ENCODE measurements at regions not wholly inside any gene's neighbourhood (a gene's known extent, or its start where the extent isn't known, plus 50 kb on each side); places are given as distances from the start of the nearest gene placed in this dataset.

DNA sequence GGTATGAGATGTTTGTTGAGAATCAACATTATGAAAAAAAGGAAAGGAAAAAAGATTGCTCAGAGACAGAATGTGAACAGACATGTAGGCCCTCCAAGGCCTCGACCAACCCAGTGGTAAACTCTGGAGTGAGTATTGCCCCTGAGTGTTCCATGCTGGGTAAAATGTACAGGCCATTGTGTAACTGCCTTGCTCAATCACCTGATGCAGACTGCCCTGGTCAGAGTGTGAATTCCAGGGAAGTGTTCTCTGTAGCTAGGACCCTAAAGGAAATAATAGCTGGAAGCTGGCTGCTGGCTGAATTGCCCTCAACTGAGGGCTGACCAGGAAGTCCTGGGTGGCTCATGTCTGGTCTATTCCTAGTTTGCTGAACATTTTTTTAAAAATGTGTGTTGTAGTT, 1081.4 kb upstream of the LRFN5 start:
- Histone ChIP-seq H3K9me3 (ENCODE audit: control insufficient read depth in 2 of 2, insufficient read depth in 1 of 2, low read depth in 1 of 2, low read length in 1 of 2) (no peaks in the 10 kb centered on the region), H3K4me1 (ENCODE audit: control insufficient read depth in 3 of 3, insufficient read depth in 2 of 3, low read depth in 1 of 3, low read length in 2 of 3) (no peaks in the 10 kb centered on the region), H3K27me3 (ENCODE audit: control insufficient read depth in 3 of 3, insufficient read depth in 3 of 3, low read length in 3 of 3) (no peaks in the 10 kb centered on the region), H3K4me3 (ENCODE audit: low read depth in 1 of 3, low read length in 3 of 3) (no peak overlapping the region), H3K27ac (ENCODE audit: low read depth in 1 of 3, low read length in 2 of 3) (no peak overlapping the region), H3K36me3 (ENCODE audit: control insufficient read depth in 3 of 3, insufficient read depth in 2 of 3, low read depth in 1 of 3, low read length in 3 of 3) (no peaks in the 10 kb centered on the region)
- FAIRE-seq = no peak
- no peak for DNase-seq
- 42 to 59% (median 56%) methylated on average over 1 of the region's 1 CpG for WGBS, 3 donors

DNA sequence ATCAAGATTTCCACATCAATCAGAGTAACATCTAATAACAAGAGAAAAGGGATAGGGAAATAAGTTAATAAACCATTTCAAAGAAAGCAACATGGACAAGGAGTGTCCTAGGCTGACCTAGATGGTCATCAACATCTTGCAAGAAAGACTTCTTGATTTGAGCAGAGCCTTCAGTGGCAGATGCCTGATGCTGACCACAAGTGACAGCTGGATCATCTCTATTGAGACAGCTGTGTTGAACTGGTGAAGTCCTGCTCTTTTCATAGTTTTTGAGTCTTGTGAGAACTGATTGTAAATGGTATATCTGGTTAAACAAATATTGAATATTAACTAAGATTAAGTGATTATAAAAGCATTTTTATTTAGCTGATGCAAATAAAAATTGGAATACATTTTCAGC, 1083.6 kb upstream of the LRFN5 start:
- no peaks in the 10 kb centered on the region for H3K36me3 ChIP-seq (ENCODE audit: control insufficient read depth in 3 of 3, insufficient read depth in 2 of 3, low read depth in 1 of 3, low read length in 3 of 3)
- no peaks in the 10 kb centered on the region for H3K4me1 ChIP-seq (ENCODE audit: control insufficient read depth in 3 of 3, insufficient read depth in 2 of 3, low read depth in 1 of 3, low read length in 2 of 3)
- FAIRE-seq (no peak), DNase-seq (no peak)
- H3K4me3 ChIP-seq (ENCODE audit: low read depth in 1 of 3, low read length in 3 of 3) = no peak overlapping the region
- no peaks in the 10 kb centered on the region for H3K9me3 ChIP-seq (ENCODE audit: control insufficient read depth in 2 of 2, insufficient read depth in 1 of 2, low read depth in 1 of 2, low read length in 1 of 2)
- H3K27me3 ChIP-seq (ENCODE audit: control insufficient read depth in 3 of 3, insufficient read depth in 3 of 3, low read length in 3 of 3) = no peaks in the 10 kb centered on the region
- no peak overlapping the region for H3K27ac ChIP-seq (ENCODE audit: low read depth in 1 of 3, low read length in 2 of 3)

DNA sequence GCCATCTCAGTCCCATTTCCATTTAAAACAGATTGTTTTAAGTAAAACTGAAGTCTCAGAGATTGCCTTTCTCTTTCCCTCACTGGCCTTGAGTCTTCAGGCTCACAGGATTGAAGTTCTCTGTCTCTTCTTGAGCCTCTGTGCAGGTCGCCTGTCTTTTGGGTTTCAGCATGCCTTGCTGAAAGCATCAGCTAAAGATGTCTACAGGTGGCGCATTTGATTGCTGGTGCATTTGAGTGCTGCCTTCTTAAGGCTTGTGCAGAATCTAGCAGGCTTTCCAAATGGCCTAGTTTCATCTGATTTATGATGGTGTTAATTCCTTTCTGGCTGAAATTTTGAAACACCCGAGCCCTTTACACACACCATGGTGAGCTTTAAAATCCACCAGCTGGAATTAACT, 1062.2 kb upstream of the FBXO33 start:
- 61 to 77% (median 70%) methylated on average over 3 of the region's 3 CpGs for WGBS, 3 donors
- H3K27me3 ChIP-seq (ENCODE audit: control insufficient read depth in 3 of 3, insufficient read depth in 3 of 3, low read length in 3 of 3) = no peaks in the 10 kb centered on the region
- no peak for DNase-seq

DNA sequence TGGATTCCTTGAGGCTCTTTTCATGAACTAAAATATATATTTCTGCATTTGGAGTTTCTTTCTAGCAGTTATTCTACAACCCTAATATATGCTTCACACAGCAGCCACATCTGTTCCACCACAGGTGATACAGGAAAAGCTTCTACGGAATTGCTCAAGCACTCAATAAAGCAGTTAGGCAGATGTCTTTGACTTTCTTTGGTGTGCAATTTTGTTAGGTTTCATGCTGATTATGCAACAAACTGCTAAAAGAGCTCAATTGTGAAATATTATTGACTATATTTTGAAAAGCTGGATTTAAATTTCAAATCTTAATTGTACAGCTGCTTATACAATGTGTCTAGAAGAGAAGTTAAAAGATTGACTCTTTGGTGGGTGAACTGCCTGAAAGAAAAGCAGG, 1055.6 kb upstream of the FBXO33 start:
- H3K27ac ChIP-seq (ENCODE audit: low read depth in 1 of 3, low read length in 2 of 3) = no peak overlapping the region
- H3K27me3 ChIP-seq (ENCODE audit: control insufficient read depth in 3 of 3, insufficient read depth in 3 of 3, low read length in 3 of 3) = no peaks in the 10 kb centered on the region
- H3K4me3 ChIP-seq (ENCODE audit: low read depth in 1 of 3, low read length in 3 of 3) = no peak overlapping the region
- no peaks in the 10 kb centered on the region for H3K36me3 ChIP-seq (ENCODE audit: control insufficient read depth in 3 of 3, insufficient read depth in 2 of 3, low read depth in 1 of 3, low read length in 3 of 3)
- WGBS, 3 donors = 76 to 88% (median 84%) methylated on average over 1 of the region's 1 CpG
- H3K4me1 ChIP-seq (ENCODE audit: control insufficient read depth in 3 of 3, insufficient read depth in 2 of 3, low read depth in 1 of 3, low read length in 2 of 3) = no peaks in the 10 kb centered on the region
- no peak for FAIRE-seq
- no peaks in the 10 kb centered on the region for H3K9me3 ChIP-seq (ENCODE audit: control insufficient read depth in 2 of 2, insufficient read depth in 1 of 2, low read depth in 1 of 2, low read length in 1 of 2)
- no peak for DNase-seq

More for the DNA sequence above, 1062.2 kb upstream of the FBXO33 start:
- Histone ChIP-seq H3K27ac (ENCODE audit: low read depth in 1 of 3, low read length in 2 of 3) (no peak overlapping the region), H3K36me3 (ENCODE audit: control insufficient read depth in 3 of 3, insufficient read depth in 2 of 3, low read depth in 1 of 3, low read length in 3 of 3) (no peaks in the 10 kb centered on the region), H3K4me1 (ENCODE audit: control insufficient read depth in 3 of 3, insufficient read depth in 2 of 3, low read depth in 1 of 3, low read length in 2 of 3) (no peaks in the 10 kb centered on the region), H3K4me3 (ENCODE audit: low read depth in 1 of 3, low read length in 3 of 3) (no peak overlapping the region), H3K9me3 (ENCODE audit: control insufficient read depth in 2 of 2, insufficient read depth in 1 of 2, low read depth in 1 of 2, low read length in 1 of 2) (no peaks in the 10 kb centered on the region)
- no peak for FAIRE-seq

DNA sequence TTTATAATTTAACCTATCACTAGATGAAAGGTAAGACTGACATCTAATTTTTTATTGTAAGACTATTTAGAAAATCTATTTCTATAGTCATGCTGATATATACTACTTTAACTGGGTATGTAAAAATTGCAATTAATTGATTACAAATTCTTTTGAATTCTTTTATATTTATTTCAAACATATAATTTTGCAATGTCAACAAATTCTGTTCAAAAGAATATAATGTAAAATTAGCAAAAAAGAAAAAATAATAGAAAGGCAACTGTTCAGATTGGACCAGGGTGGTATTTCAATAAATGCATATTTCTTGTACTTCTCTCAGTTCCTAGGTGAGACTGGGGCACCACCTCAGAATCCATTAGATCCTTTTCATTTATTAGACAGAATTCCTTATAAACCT, 1053.5 kb upstream of the FBXO33 start:
- Histone ChIP-seq H3K4me1 (ENCODE audit: control insufficient read depth in 3 of 3, insufficient read depth in 2 of 3, low read depth in 1 of 3, low read length in 2 of 3) (no peaks in the 10 kb centered on the region), H3K4me3 (ENCODE audit: low read depth in 1 of 3, low read length in 3 of 3) (no peak overlapping the region), H3K27me3 (ENCODE audit: control insufficient read depth in 3 of 3, insufficient read depth in 3 of 3, low read length in 3 of 3) (no peaks in the 10 kb centered on the region), H3K27ac (ENCODE audit: low read depth in 1 of 3, low read length in 2 of 3) (no peak overlapping the region), H3K9me3 (ENCODE audit: control insufficient read depth in 2 of 2, insufficient read depth in 1 of 2, low read depth in 1 of 2, low read length in 1 of 2) (no peaks in the 10 kb centered on the region), H3K36me3 (ENCODE audit: control insufficient read depth in 3 of 3, insufficient read depth in 2 of 3, low read depth in 1 of 3, low read length in 3 of 3) (no peaks in the 10 kb centered on the region)
- DNase-seq = no peak
- no peak for FAIRE-seq

DNA sequence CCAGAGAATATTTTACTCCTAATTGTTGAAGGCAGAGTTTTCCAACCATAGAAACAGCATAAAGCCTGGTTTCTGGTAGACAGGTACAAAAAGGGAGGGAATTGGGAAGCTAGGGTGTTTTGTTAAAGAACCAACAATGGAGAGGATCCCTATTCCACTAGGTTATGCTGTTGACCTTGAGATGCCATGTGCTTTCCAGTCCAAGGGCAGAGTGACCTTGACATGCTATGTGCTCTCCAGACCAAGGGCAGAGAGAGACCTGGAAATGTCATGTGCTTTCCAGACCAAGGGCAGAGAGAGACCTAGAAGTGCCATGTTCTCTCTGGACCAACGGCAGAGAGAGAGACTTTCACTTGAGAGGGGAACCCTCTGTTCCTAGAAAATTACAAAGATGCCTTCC, 1043.8 kb upstream of the FBXO33 start:
- H3K36me3 ChIP-seq (ENCODE audit: control insufficient read depth in 3 of 3, insufficient read depth in 2 of 3, low read depth in 1 of 3, low read length in 3 of 3) = no peaks in the 10 kb centered on the region
- H3K4me1 ChIP-seq (ENCODE audit: control insufficient read depth in 3 of 3, insufficient read depth in 2 of 3, low read depth in 1 of 3, low read length in 2 of 3) = no peaks in the 10 kb centered on the region
- H3K27ac ChIP-seq (ENCODE audit: low read depth in 1 of 3, low read length in 2 of 3) = no peak overlapping the region
- FAIRE-seq = no peak
- 71 to 84% (median 77%) methylated on average over 1 of the region's 1 CpG for WGBS, 3 donors
- H3K4me3 ChIP-seq (ENCODE audit: low read depth in 1 of 3, low read length in 3 of 3) = no peak overlapping the region
- H3K9me3 ChIP-seq (ENCODE audit: control insufficient read depth in 2 of 2, insufficient read depth in 1 of 2, low read depth in 1 of 2, low read length in 1 of 2) = peaks cover 0 to 30% of the 10 kb centered on the region in 2 donors
- no peak for DNase-seq
- H3K27me3 ChIP-seq (ENCODE audit: control insufficient read depth in 3 of 3, insufficient read depth in 3 of 3, low read length in 3 of 3) = no peaks in the 10 kb centered on the region

DNA sequence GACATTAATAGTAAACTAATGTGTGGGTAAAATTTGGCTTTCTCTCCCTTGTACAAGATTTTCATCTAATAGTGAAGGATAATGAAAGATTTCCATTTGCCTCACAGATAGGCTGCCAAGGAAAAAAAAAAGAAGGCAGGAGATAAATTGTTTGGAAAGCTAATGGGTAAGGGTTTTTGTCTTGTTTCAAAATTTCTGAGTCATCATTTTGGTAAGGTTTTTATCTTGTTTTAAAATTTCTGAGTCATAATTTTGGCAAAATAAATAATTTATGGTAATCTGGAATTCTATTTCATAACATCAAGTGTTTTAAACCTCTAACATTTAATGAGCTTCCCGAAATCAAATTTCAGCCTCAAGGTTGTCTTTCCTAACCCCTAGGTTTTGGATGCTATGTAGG, 1035.7 kb upstream of the FBXO33 start:
- 61 to 69% (median 63%) methylated on average over 1 of the region's 1 CpG for WGBS, 3 donors
- Histone ChIP-seq H3K27ac (ENCODE audit: low read depth in 1 of 3, low read length in 2 of 3) (no peak overlapping the region), H3K4me3 (ENCODE audit: low read depth in 1 of 3, low read length in 3 of 3) (no peak overlapping the region), H3K4me1 (ENCODE audit: control insufficient read depth in 3 of 3, insufficient read depth in 2 of 3, low read depth in 1 of 3, low read length in 2 of 3) (no peaks in the 10 kb centered on the region), H3K9me3 (ENCODE audit: control insufficient read depth in 2 of 2, insufficient read depth in 1 of 2, low read depth in 1 of 2, low read length in 1 of 2) (peaks cover 0 to 31% of the 10 kb centered on the region in 2 donors), H3K36me3 (ENCODE audit: control insufficient read depth in 3 of 3, insufficient read depth in 2 of 3, low read depth in 1 of 3, low read length in 3 of 3) (no peaks in the 10 kb centered on the region), H3K27me3 (ENCODE audit: control insufficient read depth in 3 of 3, insufficient read depth in 3 of 3, low read length in 3 of 3) (no peaks in the 10 kb centered on the region)
- DNase-seq = no peak
- no peak for FAIRE-seq

DNA sequence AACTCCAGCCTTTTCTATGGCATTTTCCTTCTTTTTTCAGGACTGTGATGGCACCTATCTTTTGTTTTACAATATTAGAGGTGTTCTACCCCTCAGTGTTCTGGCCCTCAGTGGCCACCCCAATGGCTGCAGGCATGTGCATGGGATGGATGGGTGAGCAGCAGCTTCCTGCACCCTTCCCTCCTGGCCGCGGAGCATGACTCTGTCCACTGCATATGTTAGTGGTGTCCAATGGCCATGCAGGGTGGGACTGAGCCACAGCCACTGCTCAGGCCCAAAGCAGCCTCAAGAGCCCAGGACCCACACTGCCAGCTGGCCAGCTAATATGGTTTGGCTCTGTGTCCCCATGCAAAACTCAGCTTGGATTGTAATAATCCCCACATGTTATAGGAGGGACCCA, 1032.3 kb upstream of the FBXO33 start:
- H3K27me3 ChIP-seq (ENCODE audit: control insufficient read depth in 3 of 3, insufficient read depth in 3 of 3, low read length in 3 of 3) = no peaks in the 10 kb centered on the region
- FAIRE-seq (no peak), DNase-seq (no peak)
- H3K4me1 ChIP-seq (ENCODE audit: control insufficient read depth in 3 of 3, insufficient read depth in 2 of 3, low read depth in 1 of 3, low read length in 2 of 3) = no peaks in the 10 kb centered on the region
- WGBS, 3 donors = 96 to 100% (median 97%) methylated on average over 2 of the region's 2 CpGs
- no peak overlapping the region for H3K4me3 ChIP-seq (ENCODE audit: low read depth in 1 of 3, low read length in 3 of 3)
- no peaks in the 10 kb centered on the region for H3K36me3 ChIP-seq (ENCODE audit: control insufficient read depth in 3 of 3, insufficient read depth in 2 of 3, low read depth in 1 of 3, low read length in 3 of 3)
- H3K27ac ChIP-seq (ENCODE audit: low read depth in 1 of 3, low read length in 2 of 3) = no peak overlapping the region
- H3K9me3 ChIP-seq (ENCODE audit: control insufficient read depth in 2 of 2, insufficient read depth in 1 of 2, low read depth in 1 of 2, low read length in 1 of 2) = peaks cover 0 to 27% of the 10 kb centered on the region in 2 donors

DNA sequence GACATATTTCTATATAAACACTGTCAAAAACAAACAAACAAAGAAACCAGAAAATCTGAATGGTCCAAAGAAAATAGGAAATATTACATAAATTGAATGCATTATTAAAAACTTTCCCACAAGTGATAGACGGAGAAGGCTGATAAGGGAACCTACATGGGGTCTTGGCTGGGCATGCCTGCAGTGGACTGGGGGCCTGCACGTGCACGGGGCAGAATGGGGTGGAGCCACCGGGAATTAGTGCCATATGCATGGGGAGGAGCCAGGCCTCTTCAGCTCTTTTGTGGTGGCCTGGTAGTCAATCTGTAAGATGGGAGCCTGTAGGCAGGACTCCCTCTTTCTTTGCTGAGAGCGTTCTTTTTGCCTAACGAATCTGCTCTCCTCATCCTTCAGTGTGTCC, 1031.7 kb upstream of the FBXO33 start:
- Histone ChIP-seq H3K27ac (ENCODE audit: low read depth in 1 of 3, low read length in 2 of 3) (no peak overlapping the region), H3K27me3 (ENCODE audit: control insufficient read depth in 3 of 3, insufficient read depth in 3 of 3, low read length in 3 of 3) (no peaks in the 10 kb centered on the region), H3K4me1 (ENCODE audit: control insufficient read depth in 3 of 3, insufficient read depth in 2 of 3, low read depth in 1 of 3, low read length in 2 of 3) (no peaks in the 10 kb centered on the region), H3K9me3 (ENCODE audit: control insufficient read depth in 2 of 2, insufficient read depth in 1 of 2, low read depth in 1 of 2, low read length in 1 of 2) (peaks cover 0 to 24% of the 10 kb centered on the region in 2 donors), H3K4me3 (ENCODE audit: low read depth in 1 of 3, low read length in 3 of 3) (no peak overlapping the region), H3K36me3 (ENCODE audit: control insufficient read depth in 3 of 3, insufficient read depth in 2 of 3, low read depth in 1 of 3, low read length in 3 of 3) (no peaks in the 10 kb centered on the region)
- no peak for FAIRE-seq
- whole genome bisulfite sequencing, 3 donors = 85 to 88% (median 85%) methylated on average over 6 of the region's 6 CpGs
- DNase-seq = no peak
